ENCODE measurements at regions not wholly inside any gene's neighbourhood (a gene's known extent, or its start where the extent isn't known, plus 50 kb on each side); places are given as distances from the start of the nearest gene placed in this dataset.

GRCh38 chr7:41118486-41118885 lies 584.4 kb downstream of the INHBA start:
- Histone ChIP-seq H3K4me3 (ENCODE audit: low read depth in 1 of 3, low read length in 3 of 3) (no peak overlapping the region), H3K9me3 (ENCODE audit: control insufficient read depth in 4 of 4, low read length in 3 of 4) (no peaks in the 10 kb centered on the region), H3K27me3 (ENCODE audit: control insufficient read depth in 4 of 4, insufficient read depth in 4 of 4, low read length in 3 of 4) (no peaks in the 10 kb centered on the region), H3K27ac (ENCODE audit: low read depth in 1 of 2, low read length in 2 of 2) (no peak overlapping the region), H3K4me1 (ENCODE audit: control insufficient read depth in 4 of 4, insufficient read depth in 4 of 4, low read length in 3 of 4) (no peaks in the 10 kb centered on the region), H3K9ac (ENCODE audit: low read depth in 1 of 2, low read length in 2 of 2) (no peak overlapping the region), H3K36me3 (ENCODE audit: control insufficient read depth in 4 of 4, insufficient read depth in 3 of 4, low read depth in 1 of 4, low read length in 3 of 4) (no peaks in the 10 kb centered on the region)
- no peak for DNase-seq (ENCODE audit: low spot score)
- WGBS, result 72% methylated on average over 4 of the region's 4 CpGs
- TF ChIP-seq FOXA1 (IDR thresholded peaks at IDR 0.05), result no peak
- TF ChIP-seq HNF4A (conservative IDR thresholded peaks at IDR 0.05), result no peak
- TF ChIP-seq EGR1 (IDR thresholded peaks at IDR 0.05; ENCODE audit: low read depth in 2 of 2), result no peak
- TF ChIP-seq TAF1 (conservative IDR thresholded peaks at IDR 0.05), result no peak
- TF ChIP-seq FOXA2 (IDR thresholded peaks at IDR 0.05), result no peak
- TF ChIP-seq JUND (IDR thresholded peaks at IDR 0.05), result no peak
- TF ChIP-seq NR2F2 (IDR thresholded peaks at IDR 0.05), result no peak
- TF ChIP-seq, protein P1, sequence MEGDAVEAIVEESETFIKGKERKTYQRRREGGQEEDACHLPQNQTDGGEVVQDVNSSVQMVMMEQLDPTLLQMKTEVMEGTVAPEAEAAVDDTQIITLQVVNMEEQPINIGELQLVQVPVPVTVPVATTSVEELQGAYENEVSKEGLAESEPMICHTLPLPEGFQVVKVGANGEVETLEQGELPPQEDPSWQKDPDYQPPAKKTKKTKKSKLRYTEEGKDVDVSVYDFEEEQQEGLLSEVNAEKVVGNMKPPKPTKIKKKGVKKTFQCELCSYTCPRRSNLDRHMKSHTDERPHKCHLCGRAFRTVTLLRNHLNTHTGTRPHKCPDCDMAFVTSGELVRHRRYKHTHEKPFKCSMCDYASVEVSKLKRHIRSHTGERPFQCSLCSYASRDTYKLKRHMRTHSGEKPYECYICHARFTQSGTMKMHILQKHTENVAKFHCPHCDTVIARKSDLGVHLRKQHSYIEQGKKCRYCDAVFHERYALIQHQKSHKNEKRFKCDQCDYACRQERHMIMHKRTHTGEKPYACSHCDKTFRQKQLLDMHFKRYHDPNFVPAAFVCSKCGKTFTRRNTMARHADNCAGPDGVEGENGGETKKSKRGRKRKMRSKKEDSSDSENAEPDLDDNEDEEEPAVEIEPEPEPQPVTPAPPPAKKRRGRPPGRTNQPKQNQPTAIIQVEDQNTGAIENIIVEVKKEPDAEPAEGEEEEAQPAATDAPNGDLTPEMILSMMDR (IDR thresholded peaks at IDR 0.05; ENCODE audit: low read depth, low read length, missing input control), result no peak
- TF ChIP-seq, protein P2, sequence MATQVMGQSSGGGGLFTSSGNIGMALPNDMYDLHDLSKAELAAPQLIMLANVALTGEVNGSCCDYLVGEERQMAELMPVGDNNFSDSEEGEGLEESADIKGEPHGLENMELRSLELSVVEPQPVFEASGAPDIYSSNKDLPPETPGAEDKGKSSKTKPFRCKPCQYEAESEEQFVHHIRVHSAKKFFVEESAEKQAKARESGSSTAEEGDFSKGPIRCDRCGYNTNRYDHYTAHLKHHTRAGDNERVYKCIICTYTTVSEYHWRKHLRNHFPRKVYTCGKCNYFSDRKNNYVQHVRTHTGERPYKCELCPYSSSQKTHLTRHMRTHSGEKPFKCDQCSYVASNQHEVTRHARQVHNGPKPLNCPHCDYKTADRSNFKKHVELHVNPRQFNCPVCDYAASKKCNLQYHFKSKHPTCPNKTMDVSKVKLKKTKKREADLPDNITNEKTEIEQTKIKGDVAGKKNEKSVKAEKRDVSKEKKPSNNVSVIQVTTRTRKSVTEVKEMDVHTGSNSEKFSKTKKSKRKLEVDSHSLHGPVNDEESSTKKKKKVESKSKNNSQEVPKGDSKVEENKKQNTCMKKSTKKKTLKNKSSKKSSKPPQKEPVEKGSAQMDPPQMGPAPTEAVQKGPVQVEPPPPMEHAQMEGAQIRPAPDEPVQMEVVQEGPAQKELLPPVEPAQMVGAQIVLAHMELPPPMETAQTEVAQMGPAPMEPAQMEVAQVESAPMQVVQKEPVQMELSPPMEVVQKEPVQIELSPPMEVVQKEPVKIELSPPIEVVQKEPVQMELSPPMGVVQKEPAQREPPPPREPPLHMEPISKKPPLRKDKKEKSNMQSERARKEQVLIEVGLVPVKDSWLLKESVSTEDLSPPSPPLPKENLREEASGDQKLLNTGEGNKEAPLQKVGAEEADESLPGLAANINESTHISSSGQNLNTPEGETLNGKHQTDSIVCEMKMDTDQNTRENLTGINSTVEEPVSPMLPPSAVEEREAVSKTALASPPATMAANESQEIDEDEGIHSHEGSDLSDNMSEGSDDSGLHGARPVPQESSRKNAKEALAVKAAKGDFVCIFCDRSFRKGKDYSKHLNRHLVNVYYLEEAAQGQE (IDR thresholded peaks at IDR 0.05), result no peak
- TF ChIP-seq ZBTB33 (IDR thresholded peaks at IDR 0.05), result no peak
- no peak for TF ChIP-seq SP1 (IDR thresholded peaks at IDR 0.05)
- TF ChIP-seq YY1 (IDR thresholded peaks at IDR 0.05), result no peak
- no peak for TF ChIP-seq ATF3 (IDR thresholded peaks at IDR 0.05)
- no peak for TF ChIP-seq GABPA (IDR thresholded peaks at IDR 0.05 in 1 of 2, conservative IDR thresholded peaks at IDR 0.05 in 1 of 2)
- no peak for TF ChIP-seq RAD21 (IDR thresholded peaks at IDR 0.05)

DNA sequence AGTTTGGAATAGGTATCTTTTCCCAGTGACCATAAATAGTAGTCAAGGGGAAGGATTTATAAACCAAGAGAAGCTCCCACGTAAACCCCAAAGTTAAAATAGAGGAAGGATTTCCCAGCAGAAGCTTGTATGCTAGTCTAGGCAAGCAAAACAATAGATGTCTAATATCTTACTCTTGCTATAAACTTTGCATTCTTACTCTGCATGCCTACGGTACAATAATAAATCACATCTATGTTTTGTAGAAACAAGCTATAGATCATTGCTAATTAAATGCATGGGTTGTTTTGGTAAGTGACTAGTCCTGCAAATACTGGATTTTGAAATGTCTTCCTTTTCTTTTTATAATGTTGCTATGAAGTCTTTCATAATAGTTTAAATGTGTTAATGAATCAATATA lies 585.5 kb downstream of the INHBA start:
- H3K4me1 ChIP-seq (ENCODE audit: control insufficient read depth in 4 of 4, insufficient read depth in 4 of 4, low read length in 3 of 4), result no peaks in the 10 kb centered on the region
- no peaks in the 10 kb centered on the region for H3K9me3 ChIP-seq (ENCODE audit: control insufficient read depth in 4 of 4, low read length in 3 of 4)
- no peak overlapping the region for H3K4me3 ChIP-seq (ENCODE audit: low read depth in 1 of 3, low read length in 3 of 3)
- no peak for DNase-seq (ENCODE audit: low spot score)
- no peak overlapping the region for H3K9ac ChIP-seq (ENCODE audit: low read depth in 1 of 2, low read length in 2 of 2)
- no peak overlapping the region for H3K27ac ChIP-seq (ENCODE audit: low read depth in 1 of 2, low read length in 2 of 2)
- no peaks in the 10 kb centered on the region for H3K27me3 ChIP-seq (ENCODE audit: control insufficient read depth in 4 of 4, insufficient read depth in 4 of 4, low read length in 3 of 4)
- WGBS, result 93% methylated on average over 2 of the region's 2 CpGs
- no peaks in the 10 kb centered on the region for H3K36me3 ChIP-seq (ENCODE audit: control insufficient read depth in 4 of 4, insufficient read depth in 3 of 4, low read depth in 1 of 4, low read length in 3 of 4)
- TF ChIP-seq HNF4A (conservative IDR thresholded peaks at IDR 0.05) (no peak), RAD21 (IDR thresholded peaks at IDR 0.05) (no peak), FOXA1 (IDR thresholded peaks at IDR 0.05) (no peak), SP1 (IDR thresholded peaks at IDR 0.05) (no peak), TAF1 (conservative IDR thresholded peaks at IDR 0.05) (no peak), JUND (IDR thresholded peaks at IDR 0.05) (no peak), EGR1 (IDR thresholded peaks at IDR 0.05; ENCODE audit: low read depth in 2 of 2) (no peak), NR2F2 (IDR thresholded peaks at IDR 0.05) (no peak), HNF4G (IDR thresholded peaks at IDR 0.05) (no peak), ATF3 (IDR thresholded peaks at IDR 0.05) (no peak), YY1 (IDR thresholded peaks at IDR 0.05) (no peak)
- TF ChIP-seq, protein P2 (IDR thresholded peaks at IDR 0.05), result no peak
- TF ChIP-seq, protein P1 (IDR thresholded peaks at IDR 0.05; ENCODE audit: low read depth, low read length, missing input control), result no peak

All from liver (tissue), 8 donors.